Renal cortex interstitium (tissue), 11 donors: ENCODE measurements at regions not wholly inside any gene's neighbourhood (a gene's known extent, or its start where the extent isn't known, plus 50 kb on each side); places are given as distances from the start of the nearest gene placed in this dataset.
"Not testable (repeated sequence)": the region's sequence is repeated elsewhere in the genome, so short reads cannot be mapped to it uniquely, and the experiment has no call there.

ENCODE experiments used
- DNase-seq, 11 donors: peaks; one replicate each; pipeline ENCODE4 v3.0.0-alpha.2; 2013; ENCODE audit warnings: low read depth in 9 of 11, low spot score in 4 of 11; ENCODE audit errors: extremely low read depth in 1 of 11

DNA sequence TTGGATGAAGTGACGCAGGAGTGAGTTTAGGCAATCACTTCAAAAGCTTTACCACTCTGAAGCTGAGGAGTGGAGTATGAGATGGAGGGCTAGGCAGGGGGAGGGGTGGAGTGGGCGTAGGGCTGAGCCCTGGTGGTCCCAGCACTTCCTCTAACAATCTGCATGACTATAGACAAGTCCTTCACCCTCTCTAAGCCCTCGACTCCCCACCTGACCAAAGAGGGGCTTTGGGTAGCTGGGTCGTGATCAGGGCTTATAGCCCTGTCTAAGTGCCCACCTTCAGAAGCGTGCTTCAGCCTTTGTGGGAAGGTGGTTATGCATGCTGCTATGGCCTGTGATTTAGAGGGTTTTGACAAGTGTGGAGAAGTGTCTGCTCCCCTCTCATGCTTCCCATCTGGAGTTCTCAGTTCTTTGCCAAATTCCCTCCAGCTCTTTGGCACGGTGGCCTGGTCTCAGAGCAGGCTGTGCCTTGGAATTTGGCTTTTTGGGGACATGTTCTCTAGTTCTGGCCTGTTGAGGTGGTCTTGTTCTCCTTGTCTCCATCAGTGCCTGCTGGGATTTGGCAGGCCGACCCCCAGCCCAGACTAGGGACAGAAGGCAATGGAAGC is 53.0 kb downstream of the ACTBL2 start:
- no peak for DNase-seq

DNA sequence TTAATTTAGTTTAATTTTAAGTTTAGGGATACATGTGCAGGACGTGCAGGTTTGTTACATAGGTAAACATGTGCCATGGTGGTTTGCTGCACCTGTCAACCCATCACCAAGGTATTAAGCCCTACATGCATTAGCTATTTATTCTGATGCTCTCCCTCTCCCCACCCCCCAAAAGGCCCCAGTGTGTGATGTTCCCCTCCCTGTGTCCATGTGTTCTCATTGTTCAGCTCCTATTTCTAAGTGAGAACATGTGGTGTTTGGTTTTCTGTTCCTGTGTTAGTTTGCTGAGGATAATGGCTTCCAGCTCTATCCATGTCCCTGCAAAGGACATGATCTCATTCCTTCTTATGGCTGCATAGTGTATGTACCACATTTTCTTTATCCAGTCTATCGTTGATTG is 53.6 kb downstream of the ACTBL2 start:
- not testable (repeated sequence) for DNase-seq

DNA sequence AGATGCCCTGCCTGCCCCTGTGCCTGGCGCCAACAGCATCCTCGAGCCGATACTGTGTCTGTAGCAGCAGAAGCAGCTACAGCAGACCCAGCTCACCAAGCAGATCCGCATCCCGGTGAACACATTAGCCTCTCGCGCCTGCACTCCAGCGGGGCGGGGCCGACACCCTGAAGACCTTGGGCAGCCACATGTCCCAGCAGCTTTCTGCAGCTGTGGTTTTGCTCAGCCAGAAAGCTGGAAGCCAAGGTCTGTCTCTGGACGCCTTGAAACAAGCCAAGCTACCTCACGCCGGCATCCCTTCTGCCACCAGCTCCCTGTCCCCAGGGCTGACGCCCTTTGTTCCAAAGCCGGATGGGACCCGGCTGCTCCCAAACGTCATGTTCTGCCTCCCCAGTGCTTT is 59.6 kb downstream of the ACTBL2 start:
- no peak for DNase-seq

DNA sequence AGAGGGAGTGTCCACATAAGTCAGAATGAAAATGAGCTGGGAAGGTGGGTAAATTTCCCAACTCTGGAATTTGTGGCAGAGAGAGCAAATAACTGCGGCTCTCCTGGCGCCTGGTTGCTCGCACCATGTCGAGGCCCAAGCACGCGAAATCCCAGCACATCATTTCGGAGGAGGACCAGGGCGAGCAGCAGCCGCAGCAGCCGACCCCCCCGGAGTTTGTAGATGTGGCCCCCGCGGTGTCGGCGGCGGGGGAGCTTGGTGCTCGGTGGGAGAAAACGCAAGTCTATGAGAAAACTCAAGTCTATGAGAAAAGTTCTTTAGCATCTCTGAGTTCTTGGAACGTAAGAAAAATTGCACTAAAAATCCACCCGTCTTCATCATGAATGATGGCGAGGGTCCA is 60.3 kb downstream of the ACTBL2 start:
- no peak for DNase-seq

DNA sequence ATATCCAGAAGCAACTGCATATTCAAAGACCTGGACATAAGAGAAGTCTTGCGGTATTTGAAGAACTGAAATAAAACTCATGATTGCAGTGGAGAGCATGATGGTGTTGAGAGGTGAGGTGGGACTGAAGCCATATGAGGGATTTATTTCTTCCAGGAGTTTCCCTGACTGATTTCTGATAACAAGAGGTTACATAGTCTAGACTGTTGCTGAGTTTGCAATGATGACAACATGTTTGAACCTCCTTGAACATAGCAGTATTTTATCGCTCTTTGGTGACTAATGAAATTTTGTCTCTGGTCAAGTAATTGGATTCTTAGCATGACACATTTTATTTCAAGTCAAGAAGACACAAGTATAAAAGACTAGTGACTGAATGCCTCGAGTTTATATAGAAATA is 61.8 kb downstream of the ACTBL2 start:
- DNase-seq: no peak

DNA sequence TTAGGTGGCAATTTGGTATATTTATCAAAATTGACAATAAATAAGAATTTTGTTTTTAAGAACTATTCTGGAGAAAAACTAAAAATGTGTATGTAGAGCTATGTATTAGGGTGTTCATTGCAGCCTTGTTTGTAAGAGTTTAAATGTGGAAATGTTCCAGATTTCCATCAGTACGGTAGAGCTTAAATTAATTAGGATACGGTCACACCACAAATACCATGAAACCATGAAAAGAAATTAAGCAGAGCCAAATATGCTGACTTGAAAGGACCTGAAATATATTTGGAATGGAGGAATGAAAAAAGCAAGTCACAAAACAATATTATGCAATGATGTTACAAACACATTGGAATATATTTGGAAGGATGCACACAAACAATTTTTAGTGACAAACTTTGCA is 64.6 kb downstream of the ACTBL2 start:
- DNase-seq: no peak

DNA sequence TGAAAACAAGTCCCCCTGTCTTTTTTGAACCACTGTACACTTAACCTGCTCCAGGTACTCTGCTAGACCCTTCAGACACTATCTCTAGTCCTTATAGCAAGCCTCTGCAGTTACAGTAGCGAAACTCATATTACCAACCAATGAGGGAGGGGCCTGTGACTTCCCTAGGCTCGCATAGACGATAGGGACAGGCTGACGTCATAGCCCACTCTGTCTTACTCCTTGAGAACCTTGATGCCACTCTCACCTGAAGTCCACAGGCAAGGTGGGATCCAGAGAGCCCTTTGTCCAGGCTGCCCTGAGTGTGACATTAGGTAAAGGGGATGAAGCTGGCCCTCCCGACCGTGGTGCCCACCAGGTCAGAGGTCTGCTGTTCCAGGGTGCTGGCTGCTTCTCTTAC is 65.3 kb downstream of the ACTBL2 start:
- DNase-seq: no peak

DNA sequence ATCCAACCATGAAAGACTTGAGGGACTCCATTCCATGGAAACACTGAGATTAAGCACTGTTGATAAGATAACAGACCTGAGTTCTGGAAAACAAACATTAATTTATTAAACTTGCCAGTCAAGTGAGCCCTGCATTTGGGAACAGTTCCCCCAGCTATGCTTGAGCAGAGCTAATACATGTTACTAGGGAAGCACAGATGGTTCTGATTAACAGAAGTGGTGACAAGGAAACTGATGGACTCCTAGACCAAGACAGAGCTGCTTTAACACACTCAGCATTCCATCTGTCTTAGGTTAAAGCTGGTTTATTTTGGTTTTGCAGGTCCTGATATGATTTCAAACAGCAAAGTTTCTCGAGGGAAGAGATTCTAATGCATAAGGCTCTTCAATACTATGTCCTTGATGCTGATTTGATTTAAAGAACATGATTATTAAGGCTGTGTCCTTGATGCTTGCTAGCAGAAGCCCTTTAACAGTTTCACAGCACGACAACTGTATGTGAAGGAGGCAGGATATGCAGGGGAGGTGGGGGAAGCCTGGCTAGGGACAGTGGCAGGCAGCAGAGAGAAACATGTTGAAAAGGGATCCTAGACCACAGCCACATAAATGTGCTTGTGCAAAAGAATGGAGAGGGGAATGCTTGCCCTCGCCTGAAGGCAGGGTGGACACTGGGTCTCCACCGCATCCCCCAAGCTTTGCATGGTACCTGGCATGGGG is 66.2 kb downstream of the ACTBL2 start:
- peak in 6 of 11 donors; percentile 25 to 62 (median 45) for DNase-seq

DNA sequence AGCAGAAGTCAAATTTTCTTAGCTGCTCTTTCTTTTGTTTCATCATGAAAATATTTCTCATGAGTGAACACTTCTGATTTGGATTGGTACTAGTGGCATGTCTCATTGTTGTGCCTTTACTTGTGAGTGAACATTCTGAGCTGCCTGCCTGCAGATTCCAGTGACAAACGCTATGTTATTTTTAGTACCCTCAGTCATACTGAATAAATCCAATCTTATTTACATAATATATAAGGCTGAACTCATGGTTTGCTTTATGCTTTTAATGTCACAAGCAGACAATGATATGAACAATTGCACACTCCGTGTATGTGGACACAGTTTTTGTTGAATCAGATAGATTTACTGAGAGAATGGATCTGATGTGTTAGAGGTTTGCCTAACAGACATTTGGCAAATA is 67.8 kb downstream of the ACTBL2 start:
- no peak for DNase-seq

DNA sequence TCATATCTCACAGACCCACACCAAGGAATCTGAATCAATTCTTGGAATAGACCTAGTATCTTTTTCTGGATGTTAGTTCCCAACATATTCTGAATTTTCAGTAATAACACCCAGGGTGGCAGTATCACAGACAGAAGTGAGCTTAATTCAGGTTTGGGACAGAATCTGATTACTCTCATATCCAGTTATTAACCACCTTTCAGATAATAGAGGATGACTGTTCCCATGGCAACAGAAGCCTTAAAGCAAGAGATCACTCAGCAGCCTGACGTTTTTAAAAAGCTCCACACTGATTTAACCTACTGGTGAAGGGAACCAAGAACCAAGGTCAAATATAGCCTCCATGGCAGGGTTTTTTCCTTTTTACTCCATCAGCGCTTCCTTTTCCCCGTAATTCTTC is 68.4 kb downstream of the ACTBL2 start:
- no peak for DNase-seq

DNA sequence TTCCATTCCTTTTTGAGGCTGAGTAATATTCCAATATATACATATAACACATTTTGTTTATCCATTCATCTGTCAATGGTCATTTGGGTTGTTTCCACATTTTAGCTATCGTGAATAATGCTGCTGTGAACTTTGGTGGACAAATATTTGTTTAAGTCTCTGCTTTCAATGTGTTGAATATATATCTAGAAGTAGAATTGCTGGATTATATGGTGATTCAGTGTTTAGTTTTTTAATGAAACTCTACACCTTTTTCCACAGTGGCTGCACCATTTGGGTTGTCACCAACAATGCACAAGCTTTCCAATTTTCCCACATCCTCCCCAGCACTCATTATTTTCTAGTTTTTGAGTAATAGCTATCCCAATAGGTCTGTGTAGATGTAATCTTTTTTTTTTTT is 69.5 kb downstream of the ACTBL2 start:
- no peak for DNase-seq

DNA sequence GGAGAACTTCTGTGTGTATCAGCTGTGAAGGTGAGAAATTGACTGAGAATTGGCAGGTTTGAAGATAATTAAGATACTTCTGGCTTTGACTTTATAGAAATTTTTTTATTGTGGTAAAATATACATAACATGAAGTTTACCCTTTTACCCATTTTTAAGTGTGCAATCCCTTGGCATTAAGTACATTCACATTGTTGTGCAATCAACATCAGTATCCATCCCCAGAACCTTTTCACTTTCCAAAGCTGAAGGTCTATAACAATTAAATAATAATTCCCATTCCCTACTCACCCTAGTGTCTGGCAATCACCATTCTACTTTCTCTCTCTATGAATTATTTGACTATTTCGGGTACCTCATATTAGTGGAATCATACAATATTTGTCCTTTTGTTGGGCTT is 69.9 kb downstream of the ACTBL2 start:
- DNase-seq: no peak

DNA sequence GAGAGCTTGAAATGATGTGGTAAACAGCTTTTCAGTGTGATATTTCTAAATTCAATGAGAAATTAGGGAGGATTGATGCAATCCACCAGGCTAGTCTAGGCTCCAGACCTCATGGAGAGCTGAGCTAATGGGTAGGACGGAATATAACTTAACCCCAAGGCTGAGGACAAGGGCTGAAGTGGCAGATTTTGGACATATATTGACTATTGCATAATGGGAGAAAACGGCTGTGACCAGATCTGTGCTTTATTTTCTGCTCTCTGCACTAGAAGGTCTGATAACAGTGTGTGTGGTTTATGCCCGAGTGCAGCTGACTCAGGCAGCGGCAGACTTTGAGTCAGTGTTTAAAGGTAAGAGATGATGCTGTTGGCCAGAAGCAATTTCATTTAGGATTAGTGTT is 70.6 kb downstream of the ACTBL2 start:
- no peak for DNase-seq

DNA sequence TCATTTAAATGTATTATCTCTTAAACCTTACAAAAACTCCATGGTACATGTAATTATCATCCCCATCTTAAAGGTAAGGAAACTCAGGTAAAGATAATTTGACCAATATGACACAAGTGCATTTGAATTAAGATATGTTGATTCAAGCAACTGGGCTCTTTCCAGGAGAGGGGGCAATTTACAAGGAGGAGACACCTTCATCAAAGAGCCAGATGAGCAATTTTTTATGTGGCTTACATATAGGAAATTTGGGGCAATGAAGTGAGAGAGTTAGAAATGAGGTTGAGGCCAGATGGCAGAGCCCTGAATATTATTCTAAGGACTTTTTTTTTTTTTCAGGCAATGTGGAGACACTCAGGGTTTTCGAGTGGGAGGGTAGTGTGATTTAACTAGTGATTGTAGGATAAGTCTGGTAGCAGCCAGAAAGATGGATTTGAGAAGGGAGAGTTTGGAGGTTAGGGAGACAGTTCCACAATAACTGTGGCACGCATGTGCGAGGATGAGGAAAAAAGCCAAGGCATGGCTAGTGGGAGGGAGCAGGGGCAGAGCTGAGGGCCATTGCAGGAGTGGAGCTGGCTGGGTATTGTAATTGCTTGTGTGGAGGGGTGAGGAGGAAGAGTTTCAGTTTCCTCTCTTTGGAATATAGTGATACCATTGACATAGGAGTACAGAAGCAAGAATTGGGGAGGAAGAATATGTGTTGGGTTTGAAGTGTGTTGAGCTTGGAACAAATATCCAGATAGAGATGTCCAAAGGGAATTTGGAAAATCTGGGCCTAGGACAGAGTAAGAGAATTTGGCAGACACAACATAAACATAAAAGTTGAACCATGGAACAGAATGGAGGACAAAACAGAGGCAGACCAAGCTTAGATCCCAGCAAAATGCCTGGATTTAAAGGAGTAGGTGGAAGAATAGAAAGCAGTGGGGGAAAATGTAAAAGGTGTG is 72.0 kb downstream of the ACTBL2 start:
- DNase-seq: no peak

DNA sequence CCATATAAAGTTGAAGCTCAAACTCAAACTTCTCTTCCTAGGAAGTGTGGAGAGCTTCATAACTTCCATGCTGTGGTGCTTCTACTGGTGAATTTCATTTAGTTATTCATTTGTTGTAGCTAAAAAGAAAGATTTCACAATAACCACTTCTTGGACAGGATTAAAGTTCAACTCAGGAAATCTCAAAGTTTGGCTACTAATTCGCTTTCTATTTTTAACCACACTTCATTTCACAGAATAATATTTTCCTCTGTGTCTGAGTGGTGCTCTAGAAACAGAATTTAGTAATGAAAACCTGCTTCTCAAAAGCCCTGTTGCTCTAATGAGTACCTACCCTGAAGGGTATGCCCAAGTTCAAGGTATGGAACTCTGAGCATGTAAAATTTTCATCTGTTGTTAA is 73.9 kb downstream of the ACTBL2 start:
- no peak for DNase-seq

DNA sequence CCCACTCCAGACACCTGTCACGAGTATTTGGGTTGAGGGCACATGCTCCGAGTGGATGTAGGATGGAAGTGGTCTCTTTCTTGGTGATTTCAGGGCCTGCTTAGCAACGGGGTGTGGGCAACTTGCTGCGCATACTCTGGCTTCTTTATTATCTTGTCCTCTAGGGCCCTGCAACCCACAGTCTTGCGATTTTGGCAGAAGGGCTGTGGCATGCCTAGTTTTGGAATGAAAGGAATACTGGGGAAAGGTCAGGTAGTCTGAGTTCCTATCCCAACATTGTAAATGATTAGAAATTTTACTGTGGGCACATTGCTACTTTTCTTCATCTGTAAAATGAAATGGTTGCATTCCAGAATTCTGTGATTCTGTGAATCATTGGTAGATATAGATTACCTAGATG is 74.3 kb downstream of the ACTBL2 start:
- no peak for DNase-seq

DNA sequence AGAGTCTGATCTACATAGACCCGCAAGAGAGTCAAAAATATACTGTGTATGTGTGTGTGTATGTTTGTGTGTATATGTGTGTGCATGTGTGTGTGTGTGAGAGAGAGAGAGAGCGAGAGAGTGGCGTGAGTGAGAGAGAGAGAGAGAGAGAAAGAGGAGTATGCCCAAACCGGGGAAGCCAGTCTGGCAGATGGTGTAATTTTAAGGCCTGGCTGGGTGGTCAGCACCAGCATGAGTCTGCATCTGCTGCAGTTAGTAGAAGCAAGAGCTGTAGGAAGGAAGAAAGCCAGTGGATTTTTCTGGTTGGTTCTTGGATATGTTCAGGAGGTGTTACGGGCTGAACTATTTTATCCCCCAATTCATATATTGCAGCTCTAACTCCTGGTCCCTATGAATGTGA is 75.2 kb downstream of the ACTBL2 start:
- no peak for DNase-seq

DNA sequence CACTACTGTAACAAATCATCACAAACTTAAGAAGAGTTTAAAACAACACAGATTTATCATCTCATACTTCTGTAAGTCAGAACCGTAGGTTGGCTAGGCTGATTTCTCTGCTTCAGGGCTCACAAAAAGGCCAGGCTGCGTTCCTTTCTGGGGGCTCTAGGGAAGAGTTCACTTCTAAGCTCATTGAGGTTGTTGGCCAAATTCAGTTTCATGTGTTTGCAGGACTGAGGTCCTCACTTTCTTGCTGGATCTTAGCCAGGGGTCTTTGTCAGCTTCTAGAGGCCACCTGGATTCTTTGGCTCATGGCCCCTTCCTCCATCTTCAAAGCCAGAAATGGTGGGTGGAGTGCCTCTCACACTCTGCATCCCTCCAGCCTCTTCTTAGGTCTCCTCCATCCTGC is 76.0 kb downstream of the ACTBL2 start:
- no peak for DNase-seq

DNA sequence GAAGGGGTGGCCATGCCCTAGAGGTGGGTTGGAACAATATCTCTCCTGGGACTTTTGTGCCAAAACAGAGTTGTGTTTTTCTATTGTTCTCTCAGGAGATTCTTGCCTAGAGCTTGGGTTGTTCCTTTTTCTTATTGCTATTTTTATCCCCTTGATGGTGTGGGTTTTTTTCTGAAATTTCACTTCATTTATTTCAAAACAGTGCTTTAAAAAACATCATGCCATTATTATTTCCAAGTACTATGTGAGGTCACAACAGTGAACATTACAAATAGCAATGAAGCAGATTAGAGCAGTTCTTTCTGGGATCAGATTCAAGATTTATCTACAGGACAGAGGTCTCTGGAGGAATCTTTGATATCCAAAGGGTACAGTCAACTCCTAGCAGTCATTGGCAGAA is 76.6 kb downstream of the ACTBL2 start:
- DNase-seq: no peak

DNA sequence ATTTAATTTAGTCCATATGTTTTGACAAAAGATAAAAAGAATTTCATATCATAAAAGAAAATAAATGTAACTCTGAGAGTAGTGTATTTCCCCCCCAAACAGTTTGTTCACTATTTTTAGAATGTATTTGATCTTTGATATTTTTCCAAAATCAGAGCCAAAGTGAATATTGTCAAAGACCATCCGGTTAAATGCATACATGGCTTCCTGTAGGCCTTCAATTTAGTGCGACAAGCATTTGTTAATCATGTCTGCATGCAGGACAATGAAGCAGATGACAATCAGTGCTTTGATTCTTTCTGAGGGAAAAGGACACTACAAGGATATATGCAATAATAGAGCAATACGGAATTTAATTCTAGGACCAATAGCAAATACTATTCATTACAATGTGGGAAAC is 79.8 kb downstream of the ACTBL2 start:
- no peak for DNase-seq
